ENCODE measurements at regions not wholly inside any gene's neighbourhood (a gene's known extent, or its start where the extent isn't known, plus 50 kb on each side); places are given as distances from the start of the nearest gene placed in this dataset.

DNA sequence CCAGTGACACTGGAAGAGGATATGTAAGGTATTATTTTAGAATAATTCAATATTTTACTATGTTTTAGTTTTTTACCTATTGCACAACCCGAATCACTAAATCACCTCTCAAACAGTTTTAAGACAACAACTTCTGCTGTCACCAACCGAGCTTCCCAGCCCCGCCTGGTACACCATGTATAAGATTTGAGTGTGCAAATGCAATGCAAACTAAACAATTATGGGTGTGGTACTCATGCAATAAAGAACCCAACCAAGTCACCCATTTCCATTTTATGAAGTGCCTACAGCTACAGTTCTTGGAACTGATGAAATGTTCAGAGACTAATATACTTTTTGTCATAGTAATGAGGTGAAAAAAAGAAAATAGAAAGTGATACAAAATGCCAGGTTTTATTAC lies 256.2 kb downstream of the TAFA4 start:
- TF ChIP-seq, protein P1, sequence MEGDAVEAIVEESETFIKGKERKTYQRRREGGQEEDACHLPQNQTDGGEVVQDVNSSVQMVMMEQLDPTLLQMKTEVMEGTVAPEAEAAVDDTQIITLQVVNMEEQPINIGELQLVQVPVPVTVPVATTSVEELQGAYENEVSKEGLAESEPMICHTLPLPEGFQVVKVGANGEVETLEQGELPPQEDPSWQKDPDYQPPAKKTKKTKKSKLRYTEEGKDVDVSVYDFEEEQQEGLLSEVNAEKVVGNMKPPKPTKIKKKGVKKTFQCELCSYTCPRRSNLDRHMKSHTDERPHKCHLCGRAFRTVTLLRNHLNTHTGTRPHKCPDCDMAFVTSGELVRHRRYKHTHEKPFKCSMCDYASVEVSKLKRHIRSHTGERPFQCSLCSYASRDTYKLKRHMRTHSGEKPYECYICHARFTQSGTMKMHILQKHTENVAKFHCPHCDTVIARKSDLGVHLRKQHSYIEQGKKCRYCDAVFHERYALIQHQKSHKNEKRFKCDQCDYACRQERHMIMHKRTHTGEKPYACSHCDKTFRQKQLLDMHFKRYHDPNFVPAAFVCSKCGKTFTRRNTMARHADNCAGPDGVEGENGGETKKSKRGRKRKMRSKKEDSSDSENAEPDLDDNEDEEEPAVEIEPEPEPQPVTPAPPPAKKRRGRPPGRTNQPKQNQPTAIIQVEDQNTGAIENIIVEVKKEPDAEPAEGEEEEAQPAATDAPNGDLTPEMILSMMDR (IDR thresholded peaks at IDR 0.05) = no peak
- TF ChIP-seq POLR2A (IDR thresholded peaks at IDR 0.05; ENCODE audit: low read length) (no peak), RAD21 (conservative IDR thresholded peaks at IDR 0.05 in 1 of 2, IDR thresholded peaks at IDR 0.05 in 1 of 2) (no peak)

All from A549 (cell line).